GM06990 (cell line): ENCODE measurements at regions not wholly inside any gene's neighbourhood (a gene's known extent, or its start where the extent isn't known, plus 50 kb on each side); places are given as distances from the start of the nearest gene placed in this dataset.

ENCODE experiments used
- DNase-seq: peaks from one replicate; pipeline ENCODE4 v3.0.0-alpha.2; 2011; ENCODE audit not compliant: insufficient read length; ENCODE audit errors: extremely low read depth
- H3K27me3 ChIP-seq: replicated peaks from 2 replicates; pipeline ENCODE4 v1.6.0; 2011; ENCODE audit warnings: low read length; ENCODE audit not compliant: control insufficient read depth, insufficient read depth
- H3K36me3 ChIP-seq: 2 replicates; pipeline ENCODE4 v1.5.1; 2011; ENCODE audit warnings: low read length; ENCODE audit not compliant: control insufficient read depth, insufficient read depth
- H3K4me3 ChIP-seq: replicated peaks from 2 replicates; pipeline ENCODE4 v1.5.1; 2011; ENCODE audit warnings: low read depth, mild to moderate bottlenecking, control low read depth, low read length
- CTCF ChIP-seq: IDR thresholded peaks from 2 replicates; pipeline ENCODE4 v1.5.1; 2011; ENCODE audit warnings: low read length, control low read depth, mild to moderate bottlenecking, inconsistent platforms; ENCODE audit not compliant: insufficient read depth, poor library complexity, severe bottlenecking

- no peaks in the 10 kb centered on the region for H3K36me3 ChIP-seq
These were observed 575.2 kb upstream of the ZNF608 start for GRCh38 chr5:125321654-125322053.

GRCh38 chr5:125323613-125324012 is 577.2 kb upstream of the ZNF608 start:
- TF ChIP-seq CTCF, result no peak
- Histone ChIP-seq H3K36me3 (no peaks in the 10 kb centered on the region), H3K27me3 (no peaks in the 10 kb centered on the region), H3K4me3 (no peak overlapping the region)
- no peak for DNase-seq

More at GRCh38 chr5:125321654-125322053, 575.2 kb upstream of the ZNF608 start:
- DNase-seq, result no peak
- no peak for TF ChIP-seq CTCF
- no peaks in the 10 kb centered on the region for H3K27me3 ChIP-seq
- no peak overlapping the region for H3K4me3 ChIP-seq

GRCh38 chr5:125325488-125326149 is 579.2 kb upstream of the ZNF608 start:
- no peak for DNase-seq
- H3K36me3 ChIP-seq, result no peaks in the 10 kb centered on the region
- no peak for TF ChIP-seq CTCF
- no peaks in the 10 kb centered on the region for H3K27me3 ChIP-seq
- no peak overlapping the region for H3K4me3 ChIP-seq

- no peaks in the 10 kb centered on the region for H3K36me3 ChIP-seq
- DNase-seq, result no peak
- no peak for TF ChIP-seq CTCF
- H3K27me3 ChIP-seq, result no peaks in the 10 kb centered on the region
- no peak overlapping the region for H3K4me3 ChIP-seq
These were observed 579.7 kb upstream of the ZNF608 start for GRCh38 chr5:125326150-125326510.

GRCh38 chr5:125327676-125328075 is 581.2 kb upstream of the ZNF608 start:
- TF ChIP-seq CTCF, result no peak
- no peak for DNase-seq
- Histone ChIP-seq H3K36me3 (no peaks in the 10 kb centered on the region), H3K4me3 (no peak overlapping the region), H3K27me3 (no peaks in the 10 kb centered on the region)

GRCh38 chr5:125331987-125332598 is 585.7 kb upstream of the ZNF608 start:
- no peak for TF ChIP-seq CTCF
- DNase-seq, result no peak
- Histone ChIP-seq H3K4me3 (no peak overlapping the region), H3K27me3 (no peaks in the 10 kb centered on the region), H3K36me3 (no peaks in the 10 kb centered on the region)
